ENCODE measurements at regions not wholly inside any gene's neighbourhood (a gene's known extent, or its start where the extent isn't known, plus 50 kb on each side); places are given as distances from the start of the nearest gene placed in this dataset.

DNA sequence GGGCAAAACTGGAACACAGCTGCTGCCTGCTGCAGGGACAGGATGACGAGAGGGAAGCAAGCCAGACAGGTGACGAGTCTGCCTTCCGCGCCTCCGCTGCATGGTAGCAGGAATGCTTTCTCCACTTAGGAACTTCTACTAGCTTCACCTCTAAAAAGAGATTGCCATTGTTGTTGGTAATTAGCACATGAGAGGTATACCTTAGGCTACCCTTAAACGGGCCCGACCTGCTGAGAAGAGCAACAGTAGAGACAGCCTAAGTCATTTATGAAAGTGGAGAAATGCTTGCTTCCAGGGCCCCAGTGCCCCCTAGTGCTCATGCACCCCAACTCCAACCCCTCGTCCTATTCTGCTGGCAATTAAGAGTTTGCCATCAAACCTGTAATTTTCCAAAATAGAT is 96.9 kb upstream of the AKT3 start:
- POLR2A ChIA-PET = no interaction called here

DNA sequence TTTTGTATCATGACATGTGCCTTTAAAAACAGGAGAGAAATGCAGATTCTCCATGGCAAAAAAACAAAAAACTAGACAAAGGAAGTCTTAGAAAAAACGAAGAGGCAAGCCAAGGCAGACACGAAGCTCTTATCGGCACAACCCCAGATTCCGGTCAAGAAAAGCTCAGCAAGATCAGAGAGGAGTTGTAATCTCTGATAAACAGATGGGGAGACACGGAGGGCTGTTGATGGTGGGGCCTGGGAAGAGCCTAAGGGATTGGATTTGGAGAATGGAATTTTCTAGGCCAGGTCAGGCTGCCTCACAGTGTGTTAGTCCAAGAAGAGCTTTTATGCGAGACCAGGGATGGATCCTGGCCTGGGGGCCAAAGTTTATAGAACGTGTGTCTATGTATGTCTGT is 96.2 kb upstream of the AKT3 start:
- H3K27me3 ChIP-seq (ENCODE audit: control insufficient read depth, insufficient read depth, low read length) = no peaks in the 10 kb centered on the region
- no peak overlapping the region for H3K4me3 ChIP-seq (ENCODE audit: low read depth, low read length)
- CTCF ChIA-PET = no interaction called here
- TF ChIP-seq, protein P1, sequence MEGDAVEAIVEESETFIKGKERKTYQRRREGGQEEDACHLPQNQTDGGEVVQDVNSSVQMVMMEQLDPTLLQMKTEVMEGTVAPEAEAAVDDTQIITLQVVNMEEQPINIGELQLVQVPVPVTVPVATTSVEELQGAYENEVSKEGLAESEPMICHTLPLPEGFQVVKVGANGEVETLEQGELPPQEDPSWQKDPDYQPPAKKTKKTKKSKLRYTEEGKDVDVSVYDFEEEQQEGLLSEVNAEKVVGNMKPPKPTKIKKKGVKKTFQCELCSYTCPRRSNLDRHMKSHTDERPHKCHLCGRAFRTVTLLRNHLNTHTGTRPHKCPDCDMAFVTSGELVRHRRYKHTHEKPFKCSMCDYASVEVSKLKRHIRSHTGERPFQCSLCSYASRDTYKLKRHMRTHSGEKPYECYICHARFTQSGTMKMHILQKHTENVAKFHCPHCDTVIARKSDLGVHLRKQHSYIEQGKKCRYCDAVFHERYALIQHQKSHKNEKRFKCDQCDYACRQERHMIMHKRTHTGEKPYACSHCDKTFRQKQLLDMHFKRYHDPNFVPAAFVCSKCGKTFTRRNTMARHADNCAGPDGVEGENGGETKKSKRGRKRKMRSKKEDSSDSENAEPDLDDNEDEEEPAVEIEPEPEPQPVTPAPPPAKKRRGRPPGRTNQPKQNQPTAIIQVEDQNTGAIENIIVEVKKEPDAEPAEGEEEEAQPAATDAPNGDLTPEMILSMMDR (IDR thresholded peaks at IDR 0.05; ENCODE audit: low read depth, low read length) = no peak
- H3K9me3 ChIP-seq (ENCODE audit: control insufficient read depth, insufficient read depth, low read length) = no peaks in the 10 kb centered on the region
- POLR2A ChIA-PET = no interaction called here
- DNase-seq (ENCODE audit: low read depth, low spot score) = no peak
- H3K27ac ChIP-seq (ENCODE audit: low read depth, low read length) = no peak overlapping the region

More for the DNA sequence above, 96.9 kb upstream of the AKT3 start:
- no peak for DNase-seq (ENCODE audit: low read depth, low spot score)
- CTCF ChIA-PET = no interaction called here
- TF ChIP-seq, protein P1 (IDR thresholded peaks at IDR 0.05; ENCODE audit: low read depth, low read length) = peak; percentile 45
- Histone ChIP-seq H3K9me3 (ENCODE audit: control insufficient read depth, insufficient read depth, low read length) (no peaks in the 10 kb centered on the region), H3K27me3 (ENCODE audit: control insufficient read depth, insufficient read depth, low read length) (no peaks in the 10 kb centered on the region), H3K27ac (ENCODE audit: low read depth, low read length) (no peak overlapping the region), H3K4me3 (ENCODE audit: low read depth, low read length) (no peak overlapping the region)

DNA sequence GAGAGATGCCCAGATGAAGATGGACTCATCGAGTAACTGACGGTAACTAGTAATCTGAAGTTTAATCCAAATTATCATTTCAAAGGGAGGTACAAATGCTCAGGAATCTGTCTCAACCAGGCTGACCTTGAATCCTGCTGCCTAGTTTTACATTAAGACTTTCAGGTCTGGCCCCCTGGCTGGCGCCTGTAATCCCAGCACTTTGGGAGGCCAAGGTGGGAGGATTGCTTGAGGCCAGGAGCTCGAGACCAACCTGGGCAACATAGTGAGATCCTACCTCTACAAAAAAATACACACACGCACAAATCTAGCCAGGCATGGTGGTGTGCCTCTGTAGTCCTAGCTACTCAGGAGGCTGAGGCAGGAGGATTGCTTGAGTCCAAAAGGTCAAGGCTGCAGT is 95.7 kb upstream of the AKT3 start:
- TF ChIP-seq, protein P1 (IDR thresholded peaks at IDR 0.05; ENCODE audit: low read depth, low read length) = no peak
- POLR2A ChIA-PET = no interaction called here
- H3K27me3 ChIP-seq (ENCODE audit: control insufficient read depth, insufficient read depth, low read length) = no peaks in the 10 kb centered on the region
- CTCF ChIA-PET = no interaction called here
- no peak overlapping the region for H3K4me3 ChIP-seq (ENCODE audit: low read depth, low read length)
- no peak for DNase-seq (ENCODE audit: low read depth, low spot score)
- no peak overlapping the region for H3K27ac ChIP-seq (ENCODE audit: low read depth, low read length)
- no peaks in the 10 kb centered on the region for H3K9me3 ChIP-seq (ENCODE audit: control insufficient read depth, insufficient read depth, low read length)

DNA sequence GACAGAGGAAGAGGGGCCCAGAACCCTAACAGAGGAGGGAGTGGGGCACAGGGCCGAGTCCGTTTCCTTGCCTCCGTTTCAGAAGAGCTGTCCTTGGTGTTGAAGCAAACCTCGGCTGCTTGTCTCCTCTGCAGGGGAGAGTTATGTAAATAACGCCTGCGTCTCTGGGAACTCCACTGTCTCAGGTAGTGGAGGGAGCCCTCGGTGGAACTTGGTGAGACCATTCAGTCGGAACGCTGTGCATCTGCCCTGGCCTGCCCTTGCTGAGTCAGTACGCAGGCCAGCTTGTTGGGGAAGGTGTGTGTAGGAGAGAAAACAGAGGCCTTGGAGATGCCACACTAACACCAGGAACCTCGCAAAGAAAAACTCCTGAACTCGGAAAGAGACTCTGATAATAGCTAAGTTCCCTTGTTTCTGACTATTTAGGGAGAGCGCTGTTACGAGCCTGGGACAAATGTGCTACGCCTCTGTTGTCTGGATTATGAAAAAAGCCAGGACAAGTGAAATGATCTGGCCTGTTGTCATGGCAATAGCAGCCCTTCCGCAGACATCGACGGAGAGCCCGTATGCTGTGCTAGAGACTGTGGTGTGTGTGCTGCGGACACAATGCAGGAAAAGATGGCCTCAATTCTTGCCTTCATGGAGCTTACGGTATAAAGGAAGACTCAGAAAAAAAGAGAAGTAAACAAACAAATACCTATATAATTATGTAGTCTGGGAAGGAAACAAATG is 94.6 kb upstream of the AKT3 start:
- TF ChIP-seq, protein P1 (IDR thresholded peaks at IDR 0.05; ENCODE audit: low read depth, low read length) = no peak
- Histone ChIP-seq H3K27me3 (ENCODE audit: control insufficient read depth, insufficient read depth, low read length) (no peaks in the 10 kb centered on the region), H3K4me3 (ENCODE audit: low read depth, low read length) (no peak overlapping the region), H3K9me3 (ENCODE audit: control insufficient read depth, insufficient read depth, low read length) (no peaks in the 10 kb centered on the region), H3K27ac (ENCODE audit: low read depth, low read length) (no peak overlapping the region)
- no peak for DNase-seq (ENCODE audit: low read depth, low spot score)
- POLR2A ChIA-PET = interaction anchor here (0.5 kb wide), 1 partner anchor 21 kb away, joined by 4 read pairs; no protein-coding TSS in a partner anchor
- CTCF ChIA-PET = no interaction called here

DNA sequence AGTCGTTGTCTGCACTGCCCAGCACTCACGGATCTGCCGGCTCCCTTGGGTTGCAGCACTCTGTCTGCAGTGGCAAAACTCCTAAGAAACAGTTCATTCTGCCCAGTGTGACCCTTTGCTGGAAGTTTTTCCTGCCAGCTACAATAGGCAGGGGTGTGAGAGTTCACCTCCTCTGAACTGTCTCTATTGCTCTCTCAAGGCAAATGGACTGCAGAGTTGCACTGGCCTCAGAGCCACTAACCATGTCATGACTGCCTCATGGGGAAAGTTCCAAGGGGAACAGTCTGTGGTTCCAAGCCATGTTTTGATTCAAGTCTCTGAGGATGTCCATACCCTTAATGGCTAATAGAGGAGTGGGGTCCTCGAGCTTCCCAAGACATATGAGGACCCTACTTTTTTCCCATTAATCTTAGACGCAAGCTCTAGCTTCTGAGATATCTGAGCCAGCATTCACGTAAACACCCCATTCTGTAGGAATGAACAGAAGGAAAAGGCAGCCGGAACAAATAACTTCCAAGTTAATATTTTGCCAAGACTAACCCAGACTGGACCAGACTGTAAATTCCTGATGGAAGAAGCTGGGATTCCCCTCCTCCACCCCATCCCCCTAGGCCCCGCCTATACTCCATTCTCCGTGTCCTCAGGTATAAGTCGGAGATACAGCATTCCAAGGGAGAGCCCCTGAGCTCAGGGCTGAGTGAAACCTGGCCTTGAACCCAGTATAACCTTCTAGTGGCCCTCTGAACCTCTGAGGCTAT is 93.8 kb upstream of the AKT3 start:
- Histone ChIP-seq H3K27me3 (ENCODE audit: control insufficient read depth, insufficient read depth, low read length) (no peaks in the 10 kb centered on the region), H3K4me3 (ENCODE audit: low read depth, low read length) (no peak overlapping the region), H3K27ac (ENCODE audit: low read depth, low read length) (no peak overlapping the region), H3K9me3 (ENCODE audit: control insufficient read depth, insufficient read depth, low read length) (no peaks in the 10 kb centered on the region)
- POLR2A ChIA-PET = interaction anchor here (0.6 kb wide), 1 partner anchor 282 kb away, joined by 3 read pairs; no protein-coding TSS in a partner anchor
- no peak for DNase-seq (ENCODE audit: low read depth, low spot score)
- CTCF ChIA-PET = no interaction called here
- TF ChIP-seq, protein P1 (IDR thresholded peaks at IDR 0.05; ENCODE audit: low read depth, low read length) = no peak

Data from AG04450 (cell line).